ENCODE measurements at regions not wholly inside any gene's neighbourhood (a gene's known extent, or its start where the extent isn't known, plus 50 kb on each side); places are given as distances from the start of the nearest gene placed in this dataset.

DNA sequence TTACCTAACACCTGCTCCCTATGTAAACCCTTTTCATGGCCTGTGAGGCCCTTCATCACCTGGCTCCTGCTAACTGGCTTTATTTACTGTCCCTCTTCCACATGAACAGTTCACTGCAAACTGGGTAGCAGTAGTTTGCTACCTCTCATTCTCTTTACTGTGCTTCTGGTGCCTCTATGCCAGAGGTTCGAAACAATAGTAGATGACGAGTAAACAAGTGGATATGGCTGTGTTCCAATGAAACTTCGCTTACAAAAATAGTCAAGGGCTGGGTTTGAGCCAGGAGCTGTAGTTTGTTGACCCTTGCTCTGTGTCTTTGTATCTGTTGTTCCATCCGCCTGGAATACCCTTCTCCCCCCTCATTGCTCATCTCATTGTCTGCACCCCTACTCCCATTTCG is 233.6 kb upstream of the RMST start:
- H3K4me3 ChIP-seq (ENCODE audit: low read depth, low read length): no peak overlapping the region
- DNase-seq (ENCODE audit: low read depth): no peak
- TF ChIP-seq, protein P1, sequence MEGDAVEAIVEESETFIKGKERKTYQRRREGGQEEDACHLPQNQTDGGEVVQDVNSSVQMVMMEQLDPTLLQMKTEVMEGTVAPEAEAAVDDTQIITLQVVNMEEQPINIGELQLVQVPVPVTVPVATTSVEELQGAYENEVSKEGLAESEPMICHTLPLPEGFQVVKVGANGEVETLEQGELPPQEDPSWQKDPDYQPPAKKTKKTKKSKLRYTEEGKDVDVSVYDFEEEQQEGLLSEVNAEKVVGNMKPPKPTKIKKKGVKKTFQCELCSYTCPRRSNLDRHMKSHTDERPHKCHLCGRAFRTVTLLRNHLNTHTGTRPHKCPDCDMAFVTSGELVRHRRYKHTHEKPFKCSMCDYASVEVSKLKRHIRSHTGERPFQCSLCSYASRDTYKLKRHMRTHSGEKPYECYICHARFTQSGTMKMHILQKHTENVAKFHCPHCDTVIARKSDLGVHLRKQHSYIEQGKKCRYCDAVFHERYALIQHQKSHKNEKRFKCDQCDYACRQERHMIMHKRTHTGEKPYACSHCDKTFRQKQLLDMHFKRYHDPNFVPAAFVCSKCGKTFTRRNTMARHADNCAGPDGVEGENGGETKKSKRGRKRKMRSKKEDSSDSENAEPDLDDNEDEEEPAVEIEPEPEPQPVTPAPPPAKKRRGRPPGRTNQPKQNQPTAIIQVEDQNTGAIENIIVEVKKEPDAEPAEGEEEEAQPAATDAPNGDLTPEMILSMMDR (IDR thresholded peaks at IDR 0.05; ENCODE audit: low read depth, low read length, missing control alignments): no peak
- in situ Hi-C loops (cut with HindIII; ENCODE audit: low sequenced_read_pairs): no loop called here

DNA sequence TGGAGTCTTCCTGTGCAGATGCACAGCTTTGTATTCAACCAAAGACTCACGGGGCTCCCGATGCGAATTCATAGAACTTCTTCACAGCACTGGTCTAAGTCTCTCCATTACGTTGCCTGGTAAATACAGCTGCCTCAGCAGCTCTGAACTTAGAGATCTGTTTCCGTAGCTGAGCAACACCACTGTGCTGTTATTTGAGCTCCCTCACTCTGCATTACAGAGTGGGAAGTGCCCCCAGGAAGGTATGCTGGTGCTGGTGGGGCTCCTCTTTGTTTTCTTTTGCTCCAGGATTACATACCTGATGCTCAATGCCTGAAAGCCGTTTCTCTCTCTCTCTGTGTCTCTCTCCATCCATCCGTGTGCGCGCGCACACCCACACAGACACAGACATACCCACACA is 227.5 kb upstream of the RMST start:
- TF ChIP-seq, protein P1 (IDR thresholded peaks at IDR 0.05; ENCODE audit: low read depth, low read length, missing control alignments): no peak
- in situ Hi-C loops (cut with HindIII; ENCODE audit: low sequenced_read_pairs): no loop called here
- no peak for DNase-seq (ENCODE audit: low read depth)
- H3K4me3 ChIP-seq (ENCODE audit: low read depth, low read length): no peak overlapping the region

DNA sequence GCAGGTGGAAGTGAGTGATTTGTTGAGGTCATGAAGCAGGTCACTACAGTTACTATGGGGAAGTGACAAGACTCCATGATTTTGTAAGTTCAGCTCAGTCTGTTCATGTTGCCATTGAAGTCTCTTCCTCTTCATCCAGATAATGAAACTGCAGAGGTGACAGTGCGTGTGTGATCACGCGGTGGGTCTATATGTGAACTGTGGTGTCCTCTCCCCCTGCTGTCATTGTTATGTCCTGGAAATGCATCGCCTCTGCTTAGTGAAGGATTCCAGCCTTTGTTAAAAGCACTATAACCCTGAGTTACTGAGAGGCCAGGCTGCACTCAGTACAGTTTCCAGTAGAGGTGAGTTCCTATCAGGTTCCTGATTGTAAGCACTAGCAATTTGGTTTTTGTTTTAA is 216.2 kb upstream of the RMST start:
- in situ Hi-C loops (cut with HindIII; ENCODE audit: low sequenced_read_pairs): no loop called here
- TF ChIP-seq, protein P1 (IDR thresholded peaks at IDR 0.05; ENCODE audit: low read depth, low read length, missing control alignments): no peak
- DNase-seq (ENCODE audit: low read depth): no peak
- H3K4me3 ChIP-seq (ENCODE audit: low read depth, low read length): no peak overlapping the region

DNA sequence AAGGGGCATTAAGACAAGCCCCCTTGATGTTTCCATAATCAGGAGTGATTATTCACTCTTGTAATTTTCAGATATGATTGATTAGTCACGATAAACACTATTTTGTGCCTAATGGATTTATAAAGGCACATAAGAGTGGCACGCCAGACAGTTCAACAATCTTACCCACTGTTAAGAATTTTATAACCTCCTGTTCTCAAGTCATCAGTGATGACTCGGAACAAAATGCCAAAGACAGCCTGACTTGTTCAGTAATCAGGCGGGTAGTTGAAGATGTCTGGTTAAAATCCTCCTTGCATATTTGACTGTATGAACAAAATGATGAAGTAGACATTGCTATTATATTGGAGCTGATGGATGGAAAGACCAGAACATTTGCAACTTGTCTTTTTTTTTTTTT is 212.1 kb upstream of the RMST start:
- H3K4me3 ChIP-seq (ENCODE audit: low read depth, low read length): no peak overlapping the region
- TF ChIP-seq, protein P1 (IDR thresholded peaks at IDR 0.05; ENCODE audit: low read depth, low read length, missing control alignments): no peak
- in situ Hi-C loops (cut with HindIII; ENCODE audit: low sequenced_read_pairs): no loop called here
- no peak for DNase-seq (ENCODE audit: low read depth)

DNA sequence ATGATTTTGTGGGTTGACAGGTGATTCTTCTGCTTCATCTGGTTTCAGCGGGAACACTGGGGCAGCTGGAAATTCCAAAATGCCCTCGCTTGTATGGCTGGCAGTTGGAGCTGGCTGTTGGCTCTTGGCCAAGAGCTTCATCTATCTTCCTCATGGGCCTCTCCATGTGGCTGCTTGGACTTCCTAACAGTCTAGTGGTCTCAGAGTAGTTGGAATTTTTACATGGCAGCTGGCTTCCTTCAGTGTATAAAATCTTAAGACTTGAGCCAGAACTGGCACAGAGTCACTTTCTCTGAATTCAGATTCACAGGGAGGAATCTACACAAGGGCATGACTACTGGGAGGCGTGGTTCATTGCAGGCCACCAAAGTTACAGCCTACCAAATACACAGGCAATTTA is 204.9 kb upstream of the RMST start:
- DNase-seq (ENCODE audit: low read depth): no peak
- in situ Hi-C loops (cut with HindIII; ENCODE audit: low sequenced_read_pairs): no loop called here
- no peak overlapping the region for H3K4me3 ChIP-seq (ENCODE audit: low read depth, low read length)
- TF ChIP-seq, protein P1 (IDR thresholded peaks at IDR 0.05; ENCODE audit: low read depth, low read length, missing control alignments): no peak

DNA sequence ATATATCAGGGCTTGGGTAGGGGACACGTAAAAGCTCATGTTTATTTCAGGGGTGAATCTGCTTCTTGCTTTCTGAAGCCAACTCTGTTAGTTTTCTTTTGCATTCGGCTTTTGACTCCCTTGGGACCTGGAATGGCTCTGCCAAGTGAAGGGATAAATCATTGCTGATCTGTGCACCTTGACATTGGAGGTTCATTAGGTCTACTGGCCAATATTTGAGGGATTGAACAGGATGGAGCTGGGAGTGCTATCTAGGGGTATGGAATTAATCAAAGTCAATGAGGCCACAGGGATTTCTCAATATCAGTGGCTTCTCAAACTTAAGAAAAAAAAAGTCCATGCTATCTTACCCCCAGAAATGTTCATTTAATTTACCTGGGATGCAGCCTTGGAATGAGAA is 203.5 kb upstream of the RMST start:
- H3K4me3 ChIP-seq (ENCODE audit: low read depth, low read length): no peak overlapping the region
- DNase-seq (ENCODE audit: low read depth): no peak
- TF ChIP-seq, protein P1 (IDR thresholded peaks at IDR 0.05; ENCODE audit: low read depth, low read length, missing control alignments): no peak
- in situ Hi-C loops (cut with HindIII; ENCODE audit: low sequenced_read_pairs): no loop called here

DNA sequence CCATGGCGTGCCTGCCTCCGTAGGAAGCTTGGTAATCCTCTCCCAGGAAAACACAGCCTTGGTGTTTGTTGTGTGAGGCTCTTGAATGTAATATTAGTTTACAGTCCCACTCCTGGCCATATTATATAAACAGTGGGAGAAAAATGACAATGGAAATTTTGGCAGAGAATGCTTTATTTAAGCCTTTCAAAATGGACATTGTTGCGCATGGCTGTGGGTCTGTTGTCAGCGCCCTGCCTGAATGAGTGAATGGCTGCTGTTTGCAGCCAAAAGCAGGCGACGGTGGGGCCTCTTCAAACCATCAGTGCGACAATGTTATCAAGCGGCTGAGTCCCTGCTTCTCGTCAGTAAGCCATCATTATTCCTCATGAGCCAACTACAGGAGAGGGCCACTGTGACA is 201.8 kb upstream of the RMST start:
- no peak overlapping the region for H3K4me3 ChIP-seq (ENCODE audit: low read depth, low read length)
- TF ChIP-seq, protein P1 (IDR thresholded peaks at IDR 0.05; ENCODE audit: low read depth, low read length, missing control alignments): no peak
- no peak for DNase-seq (ENCODE audit: low read depth)
- in situ Hi-C loops (cut with HindIII; ENCODE audit: low sequenced_read_pairs): no loop called here

Measured in astrocyte of the cerebellum (primary cell).